ENCODE measurements at regions not wholly inside any gene's neighbourhood (a gene's known extent, or its start where the extent isn't known, plus 50 kb on each side); places are given as distances from the start of the nearest gene placed in this dataset.
"Not testable (repeated sequence)": the region's sequence is repeated elsewhere in the genome, so short reads cannot be mapped to it uniquely, and the experiment has no call there.

DNA sequence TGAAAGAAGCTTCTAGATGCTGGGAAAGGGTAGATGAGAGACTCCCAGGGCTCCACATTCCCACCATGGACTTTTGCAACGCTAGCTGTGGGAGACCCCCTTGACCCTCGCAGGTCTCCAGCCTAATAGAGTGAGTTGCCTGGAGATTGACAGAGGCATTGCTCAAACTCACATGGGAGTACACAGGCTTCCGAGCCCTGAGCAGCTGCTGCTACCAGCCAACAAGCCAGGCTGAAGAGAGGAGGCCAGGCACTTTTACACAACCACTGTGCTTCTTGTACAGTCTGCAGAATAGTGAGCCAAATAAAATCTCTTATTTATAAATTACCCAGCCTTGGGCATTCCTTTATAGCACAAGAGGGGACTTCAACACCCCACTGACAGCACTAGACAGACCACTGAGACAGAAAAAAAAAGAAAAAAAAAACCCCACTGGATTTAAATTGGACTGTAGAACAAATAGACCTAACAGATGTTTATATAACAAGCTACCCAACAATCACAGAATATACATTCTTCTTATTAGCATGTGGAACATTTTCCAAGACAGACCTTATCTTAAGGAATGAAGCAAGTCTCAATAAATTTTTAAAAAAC is 146.2 kb downstream of the ZFAND4 start:
- intact Hi-C loops (cut with DNase I): no loop called here
- no peak for DNase-seq

DNA sequence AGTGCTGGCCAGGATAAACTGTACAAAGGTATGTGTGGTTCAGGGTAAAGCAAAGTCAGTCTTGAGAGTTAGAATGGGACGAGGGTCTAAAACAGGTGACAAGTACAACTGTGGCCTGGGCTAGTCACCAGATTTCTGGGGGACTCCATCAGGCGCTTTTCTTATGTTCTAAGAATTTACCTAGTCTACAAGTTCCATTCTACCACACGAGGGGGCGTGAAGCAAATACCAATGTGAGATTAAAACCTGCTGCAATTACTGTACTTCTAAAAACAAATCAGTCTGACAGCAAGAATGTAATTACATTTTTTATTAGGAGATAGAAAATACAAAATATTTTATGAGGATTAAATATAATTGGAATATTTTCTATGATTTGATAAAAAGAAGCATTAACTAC is 146.5 kb downstream of the ALOX5 start:
- intact Hi-C loops (cut with DNase I): no loop called here
- DNase-seq: no peak

DNA sequence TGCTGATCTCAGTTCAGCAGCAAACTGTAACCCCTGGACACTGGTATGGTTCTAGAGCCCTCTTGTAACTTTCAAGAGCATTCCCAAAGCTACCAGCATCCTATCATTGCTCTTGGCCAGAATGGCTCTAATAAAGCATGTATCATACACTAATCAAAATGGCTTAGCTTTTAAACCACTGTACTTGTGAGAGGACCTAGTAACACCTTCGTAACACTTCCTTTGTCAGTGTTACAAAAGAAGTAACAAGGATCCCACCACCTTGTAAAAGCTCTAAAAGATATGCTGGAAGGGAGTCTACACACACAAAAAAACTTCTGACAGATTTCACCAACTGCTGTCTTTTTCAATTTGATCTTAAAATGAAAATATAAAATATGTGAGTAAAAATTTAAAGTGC is 144.7 kb downstream of the ALOX5 start:
- intact Hi-C loops (cut with DNase I): no loop called here
- DNase-seq: no peak

DNA sequence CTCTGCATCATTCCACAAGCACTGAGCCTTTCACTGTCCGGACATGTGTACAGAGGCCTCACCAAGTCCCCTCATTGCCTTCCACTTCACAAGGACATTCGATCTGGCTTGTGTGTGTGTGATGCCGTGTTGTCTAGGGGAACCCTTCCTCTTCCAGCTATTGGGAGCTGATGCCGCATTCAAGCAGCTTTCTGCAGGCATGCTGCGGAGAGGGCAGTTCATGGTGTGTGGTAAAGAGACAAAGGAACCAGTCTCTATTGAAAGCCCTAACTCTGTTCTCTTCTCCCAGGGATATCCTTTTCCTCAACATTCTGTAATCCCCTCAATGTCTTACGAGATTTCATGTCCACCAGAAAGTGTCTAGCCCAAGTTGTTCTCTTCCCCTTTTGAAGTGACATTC is 141.6 kb downstream of the ALOX5 start:
- intact Hi-C loops (cut with DNase I): no loop called here
- no peak for DNase-seq

DNA sequence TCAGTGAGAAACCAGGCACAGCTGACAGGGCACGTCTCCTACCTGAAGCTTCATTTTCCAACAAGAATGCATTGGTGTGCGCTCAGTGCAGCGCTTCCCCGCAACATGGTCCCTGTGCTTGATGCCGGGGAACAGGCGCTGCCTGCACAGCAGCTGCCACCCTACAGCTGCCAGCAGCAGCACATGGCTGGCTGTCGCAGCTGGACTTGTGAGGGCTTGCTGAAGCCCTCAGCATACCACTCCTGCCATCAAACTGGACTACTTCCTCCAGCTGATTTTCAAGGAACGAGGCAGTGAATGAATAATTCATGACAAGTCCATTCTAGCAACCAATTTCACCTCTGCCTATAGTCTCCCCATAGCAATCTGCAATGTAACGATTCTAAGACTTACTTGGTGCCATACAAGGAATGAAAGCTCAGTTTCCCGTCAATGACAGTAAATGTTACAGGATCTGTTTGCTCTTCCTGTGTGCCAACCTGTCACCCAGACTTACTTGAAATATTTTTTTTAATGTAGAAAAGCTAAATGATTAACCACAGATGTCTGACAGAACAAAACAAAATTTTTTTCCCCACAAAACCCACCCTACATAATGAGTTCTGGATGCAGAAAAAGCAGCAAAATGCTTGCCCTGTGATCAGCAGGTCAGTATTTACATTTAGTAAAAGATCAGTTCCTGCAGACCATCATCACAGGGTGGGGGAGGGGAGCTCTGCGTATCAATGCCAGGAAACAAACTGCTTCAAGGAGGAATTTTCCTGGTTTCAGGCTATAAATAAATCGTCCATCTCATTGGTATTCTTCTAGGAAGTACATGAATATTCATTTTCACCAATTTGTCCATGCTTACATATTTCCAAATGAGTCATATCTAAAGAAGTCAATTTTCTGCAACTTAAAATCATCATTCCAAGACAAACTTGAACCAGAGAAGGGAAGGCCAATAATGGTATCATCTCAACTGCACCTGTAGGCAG is 140.6 kb downstream of the ALOX5 start:
- intact Hi-C loops (cut with DNase I): no loop called here

DNA sequence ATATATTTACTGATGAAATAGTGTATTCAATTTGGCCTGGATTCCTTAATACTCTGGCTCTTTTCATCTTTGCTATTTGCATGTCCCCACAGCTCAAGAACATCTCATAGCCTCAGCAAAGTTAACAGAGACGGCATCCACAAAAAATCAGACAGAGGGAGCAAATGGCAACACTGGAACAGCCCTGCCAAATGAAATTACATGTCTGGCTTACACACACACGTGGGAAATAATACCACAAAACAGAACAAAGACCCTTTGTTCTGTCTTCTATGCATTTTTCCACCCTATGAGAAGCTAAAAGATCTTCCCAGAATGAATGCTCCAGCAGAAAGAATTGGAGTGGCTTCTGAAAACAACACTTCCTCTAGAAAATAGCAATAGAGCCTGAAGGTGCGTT is 139.5 kb downstream of the ALOX5 start:
- no peak for DNase-seq
- intact Hi-C loops (cut with DNase I): no loop called here

More for the DNA sequence above, 140.6 kb downstream of the ALOX5 start:
- peak; percentile 31 to 85 (median 64) for DNase-seq

DNA sequence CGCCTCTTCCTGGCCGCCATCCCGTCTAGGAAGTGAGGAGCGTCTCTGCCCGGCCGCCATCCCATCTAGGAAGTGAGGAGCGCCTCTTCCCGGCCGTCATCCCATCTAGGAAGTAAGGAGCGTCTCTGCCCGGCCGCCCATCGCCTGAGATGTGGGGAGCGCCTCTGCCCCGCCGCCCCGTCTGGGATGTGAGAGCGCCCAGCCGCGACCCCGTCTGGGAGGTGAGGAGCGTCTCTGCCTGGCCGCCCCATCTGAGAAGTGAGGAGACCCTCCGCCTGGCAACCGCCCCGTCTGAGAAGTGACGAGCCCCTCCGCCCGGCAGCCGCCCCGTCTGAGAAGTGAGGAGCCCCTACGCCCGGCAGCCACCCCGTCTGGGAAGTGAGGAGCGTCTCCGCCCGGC is 137.9 kb downstream of the ALOX5 start:
- intact Hi-C loops (cut with DNase I); DNase-seq: not testable (repeated sequence)

DNA sequence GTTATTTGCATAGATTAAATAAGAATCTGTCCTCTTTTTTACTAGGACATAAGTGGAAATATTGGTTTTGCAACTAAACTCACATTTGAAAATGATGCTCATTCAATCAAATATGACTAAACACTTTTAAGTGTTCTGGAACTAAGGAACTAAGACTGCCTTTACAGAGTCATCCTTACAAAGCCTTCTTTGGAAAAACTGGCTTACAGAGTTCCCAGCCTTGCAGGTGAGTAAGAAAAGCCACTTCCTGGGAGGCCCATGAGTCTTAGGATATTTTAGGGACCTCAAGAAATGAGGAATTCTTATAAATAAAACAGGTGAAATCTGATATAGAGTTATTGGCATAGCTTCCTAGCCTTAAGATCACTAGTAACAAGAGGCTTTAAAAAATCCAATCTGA is 135.5 kb downstream of the ALOX5 start:
- no peak for DNase-seq
- intact Hi-C loops (cut with DNase I): no loop called here

DNA sequence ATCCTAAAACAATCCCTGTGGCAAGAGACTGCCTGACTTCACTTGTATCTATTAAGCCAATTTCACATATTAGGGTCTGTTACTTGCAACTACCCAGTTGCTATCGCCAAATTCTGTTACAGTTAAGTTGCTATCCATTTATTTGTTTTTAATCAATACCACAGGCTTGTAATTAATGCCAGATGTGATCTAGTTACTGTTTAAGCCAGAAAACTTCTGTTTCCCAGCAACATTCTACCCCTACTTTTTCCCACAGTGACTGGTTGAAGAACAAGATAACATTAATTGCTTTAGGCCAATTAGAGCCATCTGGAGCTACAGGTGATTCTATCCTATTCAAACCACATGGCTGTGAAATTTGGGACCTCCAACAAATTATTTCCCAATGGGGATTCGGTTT is 131.3 kb downstream of the ALOX5 start:
- intact Hi-C loops (cut with DNase I): no loop called here
- no peak for DNase-seq

DNA sequence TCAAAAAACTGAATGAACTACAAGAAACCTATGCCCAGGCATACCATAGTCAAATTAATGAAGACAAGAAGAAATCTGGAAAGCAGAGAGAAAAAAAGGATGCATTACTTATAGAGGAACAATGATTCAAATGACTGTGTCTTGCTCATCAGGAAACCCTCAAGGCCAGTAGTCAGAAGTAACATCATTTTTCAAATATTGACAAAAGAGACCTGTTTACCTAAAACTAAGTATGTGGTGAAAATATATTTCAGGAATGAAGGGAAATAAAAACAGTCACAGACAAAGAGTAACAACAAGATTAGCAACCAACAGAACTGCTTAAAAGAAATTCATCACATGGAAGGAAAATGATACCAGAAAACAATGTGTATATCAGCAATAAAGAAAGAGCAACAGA is 128.4 kb downstream of the ALOX5 start:
- no peak for DNase-seq
- intact Hi-C loops (cut with DNase I): no loop called here

DNA sequence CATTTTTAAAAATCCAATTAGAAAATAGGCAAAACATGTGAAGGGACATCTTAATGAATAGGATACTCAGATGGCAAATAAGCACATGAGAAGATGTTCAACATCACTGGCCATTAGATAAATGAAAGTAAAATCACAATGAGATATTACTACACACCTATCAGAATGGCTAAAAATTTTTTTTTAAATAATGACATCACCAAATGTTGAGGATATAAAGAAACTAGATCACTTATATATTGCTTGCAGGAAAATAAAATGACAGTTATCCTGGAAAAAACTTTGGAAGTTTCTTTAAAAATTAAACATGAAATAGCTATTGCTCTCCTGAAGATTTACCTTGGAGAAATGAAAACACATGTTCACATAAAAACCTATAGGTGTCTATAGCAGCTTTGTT is 127.8 kb downstream of the ALOX5 start:
- intact Hi-C loops (cut with DNase I): no loop called here
- no peak for DNase-seq

DNA sequence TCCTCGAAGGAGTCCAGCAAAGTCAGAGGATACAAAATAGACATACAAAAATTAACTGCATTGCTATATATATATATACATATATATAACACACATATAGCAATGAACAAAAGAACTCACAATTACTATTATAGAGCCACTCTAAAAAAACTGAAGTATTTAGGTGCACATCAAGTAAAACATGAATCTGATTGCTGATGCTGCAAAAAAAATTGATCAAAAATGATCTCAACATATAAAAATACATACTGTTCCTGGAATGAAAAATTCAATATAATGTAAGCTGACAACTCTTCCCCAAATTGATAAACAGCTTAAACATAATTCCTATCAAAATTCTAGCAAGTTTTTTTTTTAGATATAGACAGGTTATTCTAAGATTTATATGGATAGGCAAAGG is 126.8 kb downstream of the ALOX5 start:
- no peak for DNase-seq

DNA sequence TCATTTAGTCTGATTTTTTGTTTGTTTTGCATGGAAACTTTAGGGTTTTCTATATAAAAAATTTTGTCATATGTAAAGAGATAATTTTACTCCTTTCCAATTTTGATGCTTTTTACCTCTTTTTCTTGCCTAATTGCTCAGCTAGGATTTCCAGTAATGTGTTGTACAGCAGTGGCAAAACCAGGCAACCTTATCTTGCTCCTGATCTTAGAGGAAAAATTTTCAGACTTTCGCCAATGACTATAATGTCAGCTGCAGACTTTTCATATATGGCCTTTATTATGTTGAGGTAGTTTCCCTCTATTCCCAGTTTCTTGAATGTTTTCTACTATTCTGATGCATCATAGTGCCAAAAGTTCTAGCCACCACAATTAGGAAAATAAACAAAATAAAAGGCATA is 126.3 kb downstream of the ALOX5 start:
- intact Hi-C loops (cut with DNase I): no loop called here
- DNase-seq: no peak

More for the DNA sequence above, 126.8 kb downstream of the ALOX5 start:
- intact Hi-C loops (cut with DNase I): no loop called here

DNA sequence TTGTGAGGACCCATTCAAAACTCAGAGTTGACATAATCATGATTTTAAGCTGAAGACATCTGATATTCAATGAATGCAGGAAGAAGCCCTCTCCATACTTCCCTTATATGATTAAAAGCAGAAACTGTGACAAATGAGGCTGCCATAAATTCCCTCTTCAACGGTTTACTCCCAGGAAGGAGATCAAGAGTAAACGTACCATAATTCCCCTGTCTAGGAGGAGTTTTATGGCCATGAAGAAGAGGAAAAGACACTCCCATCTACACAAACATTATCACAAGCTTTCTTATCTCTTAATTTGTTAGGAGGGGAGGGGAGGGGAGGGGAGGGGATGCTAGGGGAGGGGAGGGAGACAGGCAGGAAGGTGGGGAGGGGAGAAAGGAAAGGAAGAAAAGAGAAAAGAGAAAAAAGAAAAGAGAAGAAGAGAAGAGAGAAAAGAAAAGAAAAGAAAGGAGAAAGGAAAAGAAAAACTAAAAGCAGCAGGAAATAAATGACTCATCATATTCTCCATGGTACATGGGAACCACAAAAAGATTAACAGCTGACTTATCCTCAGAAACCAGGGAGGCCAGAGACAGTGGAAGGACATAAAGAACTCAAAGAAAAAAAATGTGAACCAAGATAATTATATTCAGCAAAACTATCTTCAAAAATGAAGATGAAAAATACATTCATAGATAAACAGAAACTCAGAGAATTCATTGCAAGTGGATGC is 121.6 kb downstream of the ALOX5 start:
- intact Hi-C loops (cut with DNase I): no loop called here
- no peak for DNase-seq
